Bronchial epithelial cell (primary cell): ENCODE measurements at regions not wholly inside any gene's neighbourhood (a gene's known extent, or its start where the extent isn't known, plus 50 kb on each side); places are given as distances from the start of the nearest gene placed in this dataset.
A peak's percentile ranks its signal among the peaks of the same experiment; 100 is the strongest.

ENCODE experiments used
- DNase-seq: peaks from one replicate; pipeline ENCODE4 v3.0.0-alpha.2; 2010; ENCODE audit warnings: low read depth
- FAIRE-seq: peaks from 2 replicates; lab custom pipeline; 2011; peaks lifted over from hg19 to GRCh38; lab: Jason Lieb, UNC
- H3K27me3 ChIP-seq: 2 replicates; pipeline ENCODE4 v1.5.1; 2011; ENCODE audit warnings: low read length; ENCODE audit not compliant: control insufficient read depth, insufficient read depth
- H3K36me3 ChIP-seq: 2 replicates; pipeline ENCODE4 v1.5.1; 2011; ENCODE audit warnings: low read length; ENCODE audit not compliant: control insufficient read depth, insufficient read depth
- H3K4me3 ChIP-seq: 2 replicates; pipeline ENCODE4 v1.5.1; 2011; ENCODE audit warnings: mild to moderate bottlenecking, low read depth, low read length, control low read depth
- CTCF ChIP-seq: IDR thresholded peaks from 2 replicates; pipeline ENCODE4 v1.5.1; 2011; ENCODE audit warnings: mild to moderate bottlenecking, moderate library complexity, low read length, control low read depth, inconsistent platforms; ENCODE audit not compliant: insufficient read depth, severe bottlenecking

- TF ChIP-seq CTCF, result no peak
- Histone ChIP-seq H3K27me3 (no peaks in the 10 kb centered on the region), H3K36me3 (no peaks in the 10 kb centered on the region), H3K4me3 (no peak overlapping the region)
- FAIRE-seq (no peak), DNase-seq (no peak)
Observed at GRCh38 chr2:6352247-6352646, 513.5 kb downstream of the CMPK2 start.

- FAIRE-seq (no peak), DNase-seq (no peak)
- H3K4me3 ChIP-seq, result no peak overlapping the region
- H3K27me3 ChIP-seq, result no peaks in the 10 kb centered on the region
- H3K36me3 ChIP-seq, result no peaks in the 10 kb centered on the region
- peak; percentile 15 for TF ChIP-seq CTCF
Observed at GRCh38 chr2:6352906-6353515, 512.7 kb downstream of the CMPK2 start.

GRCh38 chr2:6353669-6354068, 512.0 kb downstream of the CMPK2 start:
- FAIRE-seq (no peak), DNase-seq (no peak)
- no peak overlapping the region for H3K4me3 ChIP-seq
- H3K36me3 ChIP-seq, result no peaks in the 10 kb centered on the region
- no peak for TF ChIP-seq CTCF
- H3K27me3 ChIP-seq, result no peaks in the 10 kb centered on the region

GRCh38 chr2:6354546-6354945, 511.2 kb downstream of the CMPK2 start:
- FAIRE-seq (no peak), DNase-seq (no peak)
- no peaks in the 10 kb centered on the region for H3K36me3 ChIP-seq
- no peaks in the 10 kb centered on the region for H3K27me3 ChIP-seq
- TF ChIP-seq CTCF, result no peak
- H3K4me3 ChIP-seq, result no peak overlapping the region

GRCh38 chr2:6355886-6356761, 509.6 kb downstream of the CMPK2 start:
- TF ChIP-seq CTCF, result no peak
- no peaks in the 10 kb centered on the region for H3K27me3 ChIP-seq
- DNase-seq, result no peak
- no peaks in the 10 kb centered on the region for H3K36me3 ChIP-seq
- H3K4me3 ChIP-seq, result no peak overlapping the region
- no peak for FAIRE-seq

GRCh38 chr2:6358546-6358945, 507.2 kb downstream of the CMPK2 start:
- no peak for FAIRE-seq
- Histone ChIP-seq H3K36me3 (no peaks in the 10 kb centered on the region), H3K4me3 (no peak overlapping the region), H3K27me3 (no peaks in the 10 kb centered on the region)
- no peak for DNase-seq
- TF ChIP-seq CTCF, result no peak
